ENCODE measurements at regions not wholly inside any gene's neighbourhood (a gene's known extent, or its start where the extent isn't known, plus 50 kb on each side); places are given as distances from the start of the nearest gene placed in this dataset.

- Histone ChIP-seq H3K4ac (ENCODE audit: low read depth, low read length) (no peak overlapping the region), H3K18ac (ENCODE audit: low read length) (no peak overlapping the region), H4K91ac (ENCODE audit: low read depth, low read length) (no peak overlapping the region), H3K4me3 (ENCODE audit: low read depth, low read length) (no peak overlapping the region), H2AFZ (ENCODE audit: insufficient read depth, low read length, poor library complexity) (no peak overlapping the region), H3K36me3 (ENCODE audit: control insufficient read depth in 1 of 2, insufficient read depth in 2 of 2, low read length in 2 of 2) (no peaks in the 10 kb centered on the region), H4K8ac (ENCODE audit: low read depth, low read length) (no peak overlapping the region), H2BK12ac (ENCODE audit: low read length) (no peak overlapping the region), H3K4me1 (ENCODE audit: control insufficient read depth in 1 of 2, insufficient read depth in 2 of 2, low read length in 2 of 2) (peaks cover 0 to 2% of the 10 kb centered on the region in 2 experiments), H3K9ac (ENCODE audit: low read length) (no peak overlapping the region), H3K79me1 (ENCODE audit: low read length) (no peaks in the 10 kb centered on the region), H2BK120ac (ENCODE audit: insufficient read depth, low read length, poor library complexity) (no peak overlapping the region), H3K27me3 (ENCODE audit: insufficient read depth, low read length) (no peaks in the 10 kb centered on the region), H3K79me2 (ENCODE audit: control insufficient read depth, insufficient read depth, low read length, poor library complexity) (no peaks in the 10 kb centered on the region), H4K12ac (ENCODE audit: low read depth, low read length) (no peak overlapping the region), H2AK5ac (ENCODE audit: low read length) (no peak overlapping the region), H3K4me2 (ENCODE audit: low read length) (no peak overlapping the region), H3K14ac (ENCODE audit: low read length) (no peak overlapping the region), H3K23ac (ENCODE audit: low read length) (no peak overlapping the region), H3K27ac (ENCODE audit: low read depth, low read length) (no peak overlapping the region), H2BK5ac (ENCODE audit: low read depth, low read length, poor library complexity) (no peak overlapping the region), H3K9me3 (ENCODE audit: insufficient read depth, low read depth, low read length) (no peaks in the 10 kb centered on the region)
- WGBS (ENCODE audit: extremely low coverage, insufficient coverage, insufficient read length) = no CpG with 5 or more reads among the region's 2 CpGs
- no peak for DNase-seq
Measured at GRCh38 chr7:132678656-132679055, 102.4 kb upstream of the PLXNA4 start.

- no peak overlapping the region for H3K18ac ChIP-seq (ENCODE audit: low read length)
- no peak overlapping the region for H4K91ac ChIP-seq (ENCODE audit: low read depth, low read length)
- H2BK120ac ChIP-seq (ENCODE audit: insufficient read depth, low read length, poor library complexity) = no peak overlapping the region
- no peaks in the 10 kb centered on the region for H3K79me1 ChIP-seq (ENCODE audit: low read length)
- no peak overlapping the region for H3K9ac ChIP-seq (ENCODE audit: low read length)
- H3K4me1 ChIP-seq (ENCODE audit: control insufficient read depth in 1 of 2, insufficient read depth in 2 of 2, low read length in 2 of 2) = peaks cover 0 to 2% of the 10 kb centered on the region in 2 experiments
- no peak overlapping the region for H4K12ac ChIP-seq (ENCODE audit: low read depth, low read length)
- H3K9me3 ChIP-seq (ENCODE audit: insufficient read depth, low read depth, low read length) = no peaks in the 10 kb centered on the region
- no peak overlapping the region for H2BK12ac ChIP-seq (ENCODE audit: low read length)
- no peak overlapping the region for H3K27ac ChIP-seq (ENCODE audit: low read depth, low read length)
- no peak overlapping the region for H4K8ac ChIP-seq (ENCODE audit: low read depth, low read length)
- H3K4me3 ChIP-seq (ENCODE audit: low read depth, low read length) = no peak overlapping the region
- H3K36me3 ChIP-seq (ENCODE audit: control insufficient read depth in 1 of 2, insufficient read depth in 2 of 2, low read length in 2 of 2) = no peaks in the 10 kb centered on the region
- no peak overlapping the region for H3K14ac ChIP-seq (ENCODE audit: low read length)
- no peaks in the 10 kb centered on the region for H3K27me3 ChIP-seq (ENCODE audit: insufficient read depth, low read length)
- H3K23ac ChIP-seq (ENCODE audit: low read length) = no peak overlapping the region
- no peaks in the 10 kb centered on the region for H3K79me2 ChIP-seq (ENCODE audit: control insufficient read depth, insufficient read depth, low read length, poor library complexity)
- no peak overlapping the region for H3K4ac ChIP-seq (ENCODE audit: low read depth, low read length)
- H2AFZ ChIP-seq (ENCODE audit: insufficient read depth, low read length, poor library complexity) = no peak overlapping the region
- H3K4me2 ChIP-seq (ENCODE audit: low read length) = no peak overlapping the region
- WGBS (ENCODE audit: extremely low coverage, insufficient coverage, insufficient read length) = no CpG with 5 or more reads among the region's 5 CpGs
- H2AK5ac ChIP-seq (ENCODE audit: low read length) = no peak overlapping the region
- no peak overlapping the region for H2BK5ac ChIP-seq (ENCODE audit: low read depth, low read length, poor library complexity)
- no peak for DNase-seq
Measured at GRCh38 chr7:132677918-132678317, 101.6 kb upstream of the PLXNA4 start.

GRCh38 chr7:132672200-132672990, 96.1 kb upstream of the PLXNA4 start:
- Histone ChIP-seq H3K23ac (ENCODE audit: low read length) (no peak overlapping the region), H3K79me2 (ENCODE audit: control insufficient read depth, insufficient read depth, low read length, poor library complexity) (no peaks in the 10 kb centered on the region), H2BK12ac (ENCODE audit: low read length) (no peak overlapping the region), H3K79me1 (ENCODE audit: low read length) (no peaks in the 10 kb centered on the region), H2AFZ (ENCODE audit: insufficient read depth, low read length, poor library complexity) (no peak overlapping the region), H3K36me3 (ENCODE audit: control insufficient read depth in 1 of 2, insufficient read depth in 2 of 2, low read length in 2 of 2) (no peaks in the 10 kb centered on the region), H3K4me2 (ENCODE audit: low read length) (no peak overlapping the region), H4K91ac (ENCODE audit: low read depth, low read length) (no peak overlapping the region), H3K27ac (ENCODE audit: low read depth, low read length) (no peak overlapping the region), H3K27me3 (ENCODE audit: insufficient read depth, low read length) (no peaks in the 10 kb centered on the region), H3K9ac (ENCODE audit: low read length) (no peak overlapping the region), H3K4ac (ENCODE audit: low read depth, low read length) (no peak overlapping the region), H2BK5ac (ENCODE audit: low read depth, low read length, poor library complexity) (no peak overlapping the region), H3K9me3 (ENCODE audit: insufficient read depth, low read depth, low read length) (peaks cover 1% of the 10 kb centered on the region), H4K12ac (ENCODE audit: low read depth, low read length) (no peak overlapping the region), H3K18ac (ENCODE audit: low read length) (no peak overlapping the region), H4K8ac (ENCODE audit: low read depth, low read length) (no peak overlapping the region), H2AK5ac (ENCODE audit: low read length) (no peak overlapping the region), H3K14ac (ENCODE audit: low read length) (no peak overlapping the region), H2BK120ac (ENCODE audit: insufficient read depth, low read length, poor library complexity) (no peak overlapping the region), H3K4me1 (ENCODE audit: control insufficient read depth in 1 of 2, insufficient read depth in 2 of 2, low read length in 2 of 2) (no peaks in the 10 kb centered on the region), H3K4me3 (ENCODE audit: low read depth, low read length) (no peak overlapping the region)
- no CpG with 5 or more reads among the region's 9 CpGs for WGBS (ENCODE audit: extremely low coverage, insufficient coverage, insufficient read length)
- DNase-seq = no peak

- Histone ChIP-seq H2BK12ac (ENCODE audit: low read length) (no peak overlapping the region), H4K91ac (ENCODE audit: low read depth, low read length) (no peak overlapping the region), H2AK5ac (ENCODE audit: low read length) (no peak overlapping the region), H3K14ac (ENCODE audit: low read length) (no peak overlapping the region), H3K4me2 (ENCODE audit: low read length) (no peak overlapping the region), H2AFZ (ENCODE audit: insufficient read depth, low read length, poor library complexity) (no peak overlapping the region), H3K23ac (ENCODE audit: low read length) (no peak overlapping the region), H3K4me3 (ENCODE audit: low read depth, low read length) (no peak overlapping the region), H2BK5ac (ENCODE audit: low read depth, low read length, poor library complexity) (no peak overlapping the region), H4K12ac (ENCODE audit: low read depth, low read length) (no peak overlapping the region), H3K79me2 (ENCODE audit: control insufficient read depth, insufficient read depth, low read length, poor library complexity) (no peaks in the 10 kb centered on the region), H3K4me1 (ENCODE audit: control insufficient read depth in 1 of 2, insufficient read depth in 2 of 2, low read length in 2 of 2) (no peaks in the 10 kb centered on the region), H3K4ac (ENCODE audit: low read depth, low read length) (no peak overlapping the region), H3K27me3 (ENCODE audit: insufficient read depth, low read length) (no peaks in the 10 kb centered on the region), H4K8ac (ENCODE audit: low read depth, low read length) (no peak overlapping the region), H3K79me1 (ENCODE audit: low read length) (no peaks in the 10 kb centered on the region), H3K9ac (ENCODE audit: low read length) (no peak overlapping the region), H3K27ac (ENCODE audit: low read depth, low read length) (no peak overlapping the region), H3K9me3 (ENCODE audit: insufficient read depth, low read depth, low read length) (peaks cover 1% of the 10 kb centered on the region), H3K18ac (ENCODE audit: low read length) (no peak overlapping the region), H2BK120ac (ENCODE audit: insufficient read depth, low read length, poor library complexity) (no peak overlapping the region), H3K36me3 (ENCODE audit: control insufficient read depth in 1 of 2, insufficient read depth in 2 of 2, low read length in 2 of 2) (no peaks in the 10 kb centered on the region)
- WGBS (ENCODE audit: extremely low coverage, insufficient coverage, insufficient read length) = no CpG with 5 or more reads among the region's 2 CpGs
- DNase-seq = peak in 1 of 2 donors; percentile 1
Measured at GRCh38 chr7:132666774-132667172, 90.5 kb upstream of the PLXNA4 start.

Measured in trophoblast cell (in vitro differentiated cells and primary cell).